Colonic mucosa (tissue), 4 donors: ENCODE measurements at regions not wholly inside any gene's neighbourhood (a gene's known extent, or its start where the extent isn't known, plus 50 kb on each side); places are given as distances from the start of the nearest gene placed in this dataset.
"Not testable (repeated sequence)": the region's sequence is repeated elsewhere in the genome, so short reads cannot be mapped to it uniquely, and the experiment has no call there.

Experiments used
- DNase-seq: peaks from one replicate; pipeline ENCODE4 v3.0.0-alpha.2; 2020
- H3K27ac ChIP-seq: fragments of 200-600 bp; one replicate; pipeline ENCODE4 v1.8.0; 2021
- H3K27me3 ChIP-seq: fragments of 200-600 bp; one replicate; pipeline ENCODE4 v1.8.0; 2021
- H3K36me3 ChIP-seq: fragments of 200-600 bp; one replicate; pipeline ENCODE4 v1.8.0; 2021
- H3K4me1 ChIP-seq: fragments of 200-600 bp; one replicate; pipeline ENCODE4 v1.8.0; 2021; ENCODE audit warnings: mild to moderate bottlenecking
- H3K4me3 ChIP-seq: fragments of 200-600 bp; one replicate; pipeline ENCODE4 v1.8.0; 2021
- H3K9ac ChIP-seq, 2 donors: one replicate each; pipeline ENCODE4 v1.7.0; 2013; ENCODE audit warnings: control low read depth in 2 of 2, low read depth in 2 of 2, low read length in 2 of 2
- H3K9me3 ChIP-seq: fragments of 200-600 bp; one replicate; pipeline ENCODE4 v1.8.0; 2021
- intact Hi-C: fragments of 100-400 bp; cut with DNase I; formaldehyde crosslinking; loops from one replicate; pipeline ENCODE4 v1.14.1; 2022
- TF ChIP-seq, protein P1 (sequence below): fragments of 200-600 bp; IDR thresholded peaks from one replicate; pipeline ENCODE4 v1.8.0; 2022; ENCODE audit warnings: antibody characterized with exemption, mild to moderate bottlenecking
- donor health status: healthy.
- donor health status: DM: no; HTN: no; CAD: no.
- donor health status: DM: no; HTN: no; CAD: no.

DNA sequence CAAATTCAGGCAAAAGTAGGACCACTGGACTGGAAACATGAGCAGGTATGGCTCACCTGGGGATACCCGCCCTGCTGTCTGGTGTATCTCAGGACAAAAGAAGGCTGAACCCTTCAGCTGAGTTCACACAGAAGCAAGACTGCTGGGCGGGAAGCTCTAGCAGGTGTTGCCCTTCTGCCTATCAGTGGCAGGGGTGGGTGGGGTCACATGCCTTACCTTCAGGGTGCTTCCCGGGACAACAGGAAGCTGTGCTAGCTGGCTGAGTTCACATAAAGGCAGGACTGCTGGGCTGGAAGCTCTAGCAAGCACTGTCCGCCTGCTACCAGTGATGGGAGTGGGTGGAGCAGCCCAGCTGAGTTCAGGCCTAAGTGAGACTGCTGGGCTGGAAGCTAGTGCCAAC, 498.8 kb upstream of the ZNF608 start:
- no peaks in the 10 kb centered on the region for H3K9me3 ChIP-seq
- H3K9ac ChIP-seq = no peak overlapping the region
- no peak overlapping the region for H3K27ac ChIP-seq
- H3K4me3 ChIP-seq = no peak overlapping the region
- H3K4me1 ChIP-seq = no peaks in the 10 kb centered on the region
- DNase-seq = no peak
- no peaks in the 10 kb centered on the region for H3K36me3 ChIP-seq
- no peaks in the 10 kb centered on the region for H3K27me3 ChIP-seq
- intact Hi-C loops = no loop called here
- TF ChIP-seq, protein P1, sequence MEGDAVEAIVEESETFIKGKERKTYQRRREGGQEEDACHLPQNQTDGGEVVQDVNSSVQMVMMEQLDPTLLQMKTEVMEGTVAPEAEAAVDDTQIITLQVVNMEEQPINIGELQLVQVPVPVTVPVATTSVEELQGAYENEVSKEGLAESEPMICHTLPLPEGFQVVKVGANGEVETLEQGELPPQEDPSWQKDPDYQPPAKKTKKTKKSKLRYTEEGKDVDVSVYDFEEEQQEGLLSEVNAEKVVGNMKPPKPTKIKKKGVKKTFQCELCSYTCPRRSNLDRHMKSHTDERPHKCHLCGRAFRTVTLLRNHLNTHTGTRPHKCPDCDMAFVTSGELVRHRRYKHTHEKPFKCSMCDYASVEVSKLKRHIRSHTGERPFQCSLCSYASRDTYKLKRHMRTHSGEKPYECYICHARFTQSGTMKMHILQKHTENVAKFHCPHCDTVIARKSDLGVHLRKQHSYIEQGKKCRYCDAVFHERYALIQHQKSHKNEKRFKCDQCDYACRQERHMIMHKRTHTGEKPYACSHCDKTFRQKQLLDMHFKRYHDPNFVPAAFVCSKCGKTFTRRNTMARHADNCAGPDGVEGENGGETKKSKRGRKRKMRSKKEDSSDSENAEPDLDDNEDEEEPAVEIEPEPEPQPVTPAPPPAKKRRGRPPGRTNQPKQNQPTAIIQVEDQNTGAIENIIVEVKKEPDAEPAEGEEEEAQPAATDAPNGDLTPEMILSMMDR = no peak

DNA sequence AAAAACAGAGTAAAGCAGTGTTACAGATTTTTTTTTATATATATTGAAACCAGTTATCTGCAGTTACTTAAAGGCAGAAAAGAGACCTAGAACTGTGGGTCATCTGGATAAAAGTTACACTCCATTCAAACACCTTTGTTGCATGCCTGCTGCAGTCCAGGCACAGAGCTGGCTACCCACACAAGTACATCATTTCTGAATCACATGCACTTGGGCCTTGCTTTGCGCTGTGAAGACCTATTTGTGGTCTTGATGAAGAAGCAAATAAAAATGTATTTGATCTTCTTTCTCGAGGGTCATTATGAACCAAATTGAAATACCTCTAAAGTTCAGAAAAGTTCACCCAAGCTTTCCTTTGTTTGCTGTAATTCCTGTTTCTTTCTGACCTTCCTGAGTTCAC, 503.0 kb upstream of the ZNF608 start:
- Histone ChIP-seq H3K9ac (no peak overlapping the region), H3K4me1 (no peaks in the 10 kb centered on the region), H3K27me3 (no peaks in the 10 kb centered on the region), H3K4me3 (no peak overlapping the region), H3K27ac (no peak overlapping the region), H3K9me3 (no peaks in the 10 kb centered on the region), H3K36me3 (no peaks in the 10 kb centered on the region)
- TF ChIP-seq, protein P1 = no peak
- intact Hi-C loops = no loop called here
- DNase-seq = no peak

DNA sequence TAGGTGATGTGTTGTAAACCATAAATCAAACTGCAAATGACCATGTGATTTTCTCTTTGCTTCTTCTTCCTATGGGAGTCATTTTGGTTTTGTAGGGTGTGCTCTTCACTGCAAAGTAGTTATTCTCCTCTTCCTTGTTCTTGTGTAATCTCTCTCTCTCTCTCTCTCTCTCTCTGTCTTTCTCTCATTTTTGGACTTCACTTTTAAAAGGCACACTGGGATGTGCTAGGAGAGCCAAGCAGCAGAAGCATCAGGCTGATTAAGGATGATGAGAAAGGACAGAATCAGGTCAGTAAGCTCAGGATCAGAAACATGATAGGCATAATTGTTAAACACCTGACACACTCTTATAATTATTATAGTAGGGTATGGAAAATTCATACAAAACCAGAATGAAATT, 505.3 kb upstream of the ZNF608 start:
- Histone ChIP-seq H3K4me3 (no peak overlapping the region), H3K9me3 (no peaks in the 10 kb centered on the region), H3K36me3 (no peaks in the 10 kb centered on the region), H3K4me1 (no peaks in the 10 kb centered on the region), H3K9ac (no peak overlapping the region), H3K27ac (no peak overlapping the region), H3K27me3 (no peaks in the 10 kb centered on the region)
- DNase-seq = no peak
- intact Hi-C loops = no loop called here
- TF ChIP-seq, protein P1 = no peak

DNA sequence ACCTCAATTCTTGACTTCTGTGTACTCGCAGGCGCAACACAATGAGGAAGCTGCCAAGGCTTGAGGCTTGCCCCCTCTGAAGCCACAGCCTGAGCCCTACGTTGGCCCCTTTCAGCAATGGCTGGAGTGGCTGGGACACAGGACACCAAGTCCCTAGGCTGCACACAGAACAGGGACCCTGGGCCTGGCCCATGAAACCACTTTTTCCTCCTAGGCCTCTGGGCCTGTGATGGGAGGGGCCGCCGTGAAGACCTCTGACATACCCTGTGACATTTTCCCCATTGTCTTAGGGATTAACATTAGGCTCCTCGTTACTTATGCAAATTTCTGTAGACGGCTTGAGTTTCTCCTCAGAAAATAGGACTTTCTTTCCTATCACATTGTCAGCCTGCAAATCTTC, 507.2 kb upstream of the ZNF608 start:
- H3K4me3 ChIP-seq, H3K27ac ChIP-seq, H3K9ac ChIP-seq, H3K4me1 ChIP-seq, intact Hi-C loops, DNase-seq, H3K9me3 ChIP-seq, H3K27me3 ChIP-seq, H3K36me3 ChIP-seq: not testable (repeated sequence)

DNA sequence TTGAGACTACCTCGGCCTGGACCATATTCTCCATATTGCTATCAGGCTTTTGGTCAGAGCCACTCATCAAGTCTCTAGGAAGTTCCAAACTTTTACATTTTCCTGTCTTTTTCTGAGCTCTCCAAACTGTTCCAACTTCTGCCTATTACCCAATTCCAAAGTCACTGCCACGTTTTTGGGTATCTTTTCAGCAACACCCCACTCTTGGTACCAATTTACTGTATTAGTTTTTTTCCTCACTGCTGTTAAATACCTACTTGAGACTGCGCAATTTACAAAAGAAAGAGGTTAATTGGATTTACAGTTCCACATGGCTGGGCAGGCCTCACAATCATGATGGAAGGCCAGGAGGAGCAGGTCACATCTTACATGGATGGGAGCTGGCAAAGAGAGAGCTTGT, 507.8 kb upstream of the ZNF608 start:
- H3K4me1 ChIP-seq = no peaks in the 10 kb centered on the region
- H3K27me3 ChIP-seq = no peaks in the 10 kb centered on the region
- H3K9ac ChIP-seq = no peak overlapping the region
- intact Hi-C loops = no loop called here
- H3K4me3 ChIP-seq = no peak overlapping the region
- H3K27ac ChIP-seq = no peak overlapping the region
- no peaks in the 10 kb centered on the region for H3K36me3 ChIP-seq
- no peaks in the 10 kb centered on the region for H3K9me3 ChIP-seq
- TF ChIP-seq, protein P1 = no peak
- no peak for DNase-seq

DNA sequence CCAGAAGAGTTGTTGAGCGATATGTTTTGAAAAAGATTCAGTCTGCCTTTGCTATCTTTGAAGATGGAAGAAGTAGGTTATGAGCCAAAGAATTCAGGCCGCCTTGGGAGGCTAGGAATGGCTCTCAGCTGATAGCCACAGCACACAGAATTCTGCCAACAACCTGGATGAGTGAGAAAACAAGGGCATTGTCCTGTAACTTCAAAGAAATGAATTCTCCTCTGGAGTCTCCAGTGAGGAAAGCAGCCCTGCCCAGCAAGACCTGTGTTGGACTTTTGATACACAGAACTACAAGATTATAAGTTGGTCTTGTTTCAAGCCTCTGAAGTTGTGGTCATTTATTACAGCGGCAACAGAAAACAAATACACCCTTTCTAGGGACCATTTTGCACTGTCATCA, 509.9 kb upstream of the ZNF608 start:
- intact Hi-C loops = no loop called here
- no peaks in the 10 kb centered on the region for H3K27me3 ChIP-seq
- TF ChIP-seq, protein P1 = no peak

More for the DNA sequence above, 509.9 kb upstream of the ZNF608 start:
- no peak for DNase-seq
- no peaks in the 10 kb centered on the region for H3K4me1 ChIP-seq
- H3K9ac ChIP-seq = no peak overlapping the region
- no peak overlapping the region for H3K4me3 ChIP-seq
- no peak overlapping the region for H3K27ac ChIP-seq
- no peaks in the 10 kb centered on the region for H3K36me3 ChIP-seq
- no peaks in the 10 kb centered on the region for H3K9me3 ChIP-seq
